T-cell (primary cell): ENCODE measurements at regions not wholly inside any gene's neighbourhood (a gene's known extent, or its start where the extent isn't known, plus 50 kb on each side); places are given as distances from the start of the nearest gene placed in this dataset.
"Not testable (repeated sequence)": the region's sequence is repeated elsewhere in the genome, so short reads cannot be mapped to it uniquely, and the experiment has no call there.

Experiments
- ATAC-seq, 4 experiments: fragments of 200-7000 bp in 3 of 4; fragments of 150-1000 bp in 1 of 4; cut with Tn5 transposase; replicated peaks in 1 of 4; 1 replicate in 3 of 4; 2 replicates in 1 of 4; pipeline ENCODE4 v1.10.0; 2021; ENCODE audit warnings: moderate library complexity in 3 of 4, mild to moderate bottlenecking in 2 of 4, moderate number of reproducible peaks in 1 of 4
- CTCF ChIA-PET, 2 donors: fragments of 300-600 bp; sonication (Branson Sonifier 250); formaldehyde crosslinking; loops; one replicate each; lab custom pipeline; 2022; ENCODE audit warnings: antibody characterized with exemption in 2 of 2; lab: Charles Lee
- POLR2A ChIA-PET, 2 donors: fragments of 300-600 bp; sonication (Branson Sonifier 250); formaldehyde crosslinking; loops; one replicate each; lab custom pipeline; 2022; ENCODE audit warnings: antibody characterized with exemption in 2 of 2; lab: Charles Lee
- DNase-seq, 35 experiments: peaks; one replicate each; pipeline versions ENCODE4 v3.0.0 to v3.0.0-alpha.2; 2013 to 2023
- H3K27ac ChIP-seq: one replicate; pipeline ENCODE4 v1.5.1; 2013; ENCODE audit warnings: low read length
- H3K27me3 ChIP-seq, 2 experiments: replicated peaks in 1 of 2; 1 replicate in 1 of 2; 2 replicates in 1 of 2; pipeline versions ENCODE4 v1.6.1 to v1.7.0; 2013; ENCODE audit warnings: low read length in 1 of 2, mixed read lengths in 1 of 2; ENCODE audit not compliant: control insufficient read depth in 2 of 2, insufficient read depth in 2 of 2; ENCODE audit errors: extremely low read depth in 1 of 2
- H3K36me3 ChIP-seq, 2 donors: 1 replicate in 1 of 2; 2 replicates in 1 of 2; pipeline versions ENCODE4 v1.6.1 to v1.7.0; 2013; ENCODE audit warnings: low read length in 1 of 2; ENCODE audit not compliant: control insufficient read depth in 2 of 2, insufficient read depth in 1 of 2; ENCODE audit errors: extremely low read depth in 1 of 2
- H3K4me1 ChIP-seq, 2 experiments: 1 replicate in 1 of 2; 2 replicates in 1 of 2; pipeline versions ENCODE4 v1.6.1 to v1.7.0; 2013; ENCODE audit warnings: low read length in 2 of 2, mixed read lengths in 1 of 2; ENCODE audit not compliant: insufficient read depth in 2 of 2, control insufficient read depth in 1 of 2; ENCODE audit errors: extremely low read depth in 1 of 2
- H3K4me3 ChIP-seq, 2 donors: 1 replicate in 1 of 2; 2 replicates in 1 of 2; pipeline versions ENCODE4 v1.5.1 to v1.7.0; 2013; ENCODE audit warnings: mild to moderate bottlenecking in 2 of 2, low read length in 1 of 2, moderate library complexity in 1 of 2; ENCODE audit not compliant: control insufficient read depth in 1 of 2; ENCODE audit errors: extremely low read depth in 1 of 2
- H3K9me3 ChIP-seq: 2 replicates; pipeline ENCODE4 v1.7.0; 2013
- H3K27ac Mint-ChIP-seq, 2 donors: one replicate each; pipeline ENCODE4 v1.8.0; 2020 to 2021; ENCODE audit warnings: mild to moderate bottlenecking in 2 of 2, mixed read lengths in 2 of 2
- H3K27me3 Mint-ChIP-seq, 2 donors: one replicate each; pipeline ENCODE4 v1.8.0; 2021 to 2022; ENCODE audit warnings: mixed read lengths in 2 of 2
- H3K36me3 Mint-ChIP-seq: one replicate; pipeline ENCODE4 v1.8.0; 2021; ENCODE audit warnings: mixed read lengths
- H3K4me1 Mint-ChIP-seq, 3 donors: one replicate each; pipeline ENCODE4 v1.8.0; 2020 to 2022; ENCODE audit warnings: mixed read lengths in 3 of 3, mild to moderate bottlenecking in 1 of 3
- H3K4me3 Mint-ChIP-seq, 3 donors: one replicate each; pipeline ENCODE4 v1.8.0; 2020 to 2022; ENCODE audit warnings: mild to moderate bottlenecking in 3 of 3, mixed read lengths in 3 of 3, moderate library complexity in 3 of 3
- H3K9me3 Mint-ChIP-seq, 3 donors: one replicate each; pipeline ENCODE4 v1.8.0; 2020 to 2022; ENCODE audit warnings: mixed read lengths in 3 of 3
- WGBS: methylation state at CpG from one replicate; pipeline ENCODE4 v1.1.5; 2013; ENCODE audit warnings: missing lambda C conversion rate; ENCODE audit not compliant: insufficient coverage; 5-methylcytosine and 5-hydroxymethylcytosine counted together

- H3K9me3 ChIP-seq, H3K4me3 ChIP-seq, H3K27me3 ChIP-seq, ATAC-seq, H3K27ac ChIP-seq, H3K27ac Mint-ChIP-seq, DNase-seq, H3K36me3 ChIP-seq, H3K4me1 Mint-ChIP-seq, H3K36me3 Mint-ChIP-seq, POLR2A ChIA-PET, H3K4me1 ChIP-seq, H3K4me3 Mint-ChIP-seq, CTCF ChIA-PET, H3K27me3 Mint-ChIP-seq, H3K9me3 Mint-ChIP-seq: not testable (repeated sequence)
- WGBS: 79% methylated on average over 4 of the region's 7 CpGs
Measured at GRCh38 chr7:17420308-17421015, 122.0 kb downstream of the AHR start.

GRCh38 chr7:17421941-17422340 is 123.5 kb downstream of the AHR start:
- WGBS: no CpG with 5 or more reads among the region's 4 CpGs
- no peak for ATAC-seq

DNA sequence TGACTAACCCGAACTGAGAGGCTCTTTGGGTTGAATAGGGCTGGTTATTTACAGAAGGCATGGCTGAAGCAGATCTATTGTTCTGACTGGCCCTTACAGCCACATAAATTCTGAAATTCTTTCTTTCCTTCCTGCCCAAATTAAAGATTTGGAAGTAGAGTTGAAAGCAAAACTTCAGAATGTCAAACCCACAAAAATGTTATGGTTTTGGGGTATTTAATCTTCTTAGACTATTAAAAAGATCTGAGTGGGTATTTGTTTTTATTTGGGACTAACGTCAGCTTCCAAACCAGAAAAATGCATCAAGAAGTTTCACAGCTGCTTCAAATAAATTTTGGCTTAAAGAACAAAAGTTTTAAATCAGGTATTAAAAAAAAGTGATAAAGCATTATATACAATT is 124.5 kb downstream of the AHR start:
- Mint-ChIP-seq H3K4me3 (no peak overlapping the region), H3K9me3 (peaks cover under 1 to 13% (median 4%) of the 10 kb centered on the region in 3 donors), H3K36me3 (no peaks in the 10 kb centered on the region), H3K27me3 (peaks cover 0 to 4% of the 10 kb centered on the region in 2 donors), H3K4me1 (no peaks in the 10 kb centered on the region), H3K27ac (no peak overlapping the region)
- no peak for ATAC-seq
- Histone ChIP-seq H3K27me3 (no peaks in the 10 kb centered on the region), H3K36me3 (no peaks in the 10 kb centered on the region), H3K27ac (no peak overlapping the region), H3K4me1 (no peaks in the 10 kb centered on the region), H3K9me3 (no peaks in the 10 kb centered on the region), H3K4me3 (no peak overlapping the region)
- ChIA-PET CTCF (no interaction called here), POLR2A (no interaction called here)
- WGBS: no CpG with 5 or more reads among the region's 2 CpGs
- no peak for DNase-seq

More at GRCh38 chr7:17421941-17422340, 123.5 kb downstream of the AHR start:
- Mint-ChIP-seq H3K4me1 (no peaks in the 10 kb centered on the region), H3K36me3 (no peaks in the 10 kb centered on the region), H3K9me3 (peaks cover 0 to 7% (median 0%) of the 10 kb centered on the region in 3 donors), H3K27me3 (peaks cover 0 to 4% of the 10 kb centered on the region in 2 donors), H3K27ac (no peak overlapping the region), H3K4me3 (no peak overlapping the region)
- no peak overlapping the region for H3K27ac ChIP-seq
- H3K4me3 ChIP-seq: no peak overlapping the region
- DNase-seq: no peak
- ChIA-PET POLR2A (no interaction called here), CTCF (no interaction called here)
- no peaks in the 10 kb centered on the region for H3K27me3 ChIP-seq
- H3K9me3 ChIP-seq: no peaks in the 10 kb centered on the region
- no peaks in the 10 kb centered on the region for H3K4me1 ChIP-seq
- no peaks in the 10 kb centered on the region for H3K36me3 ChIP-seq

DNA sequence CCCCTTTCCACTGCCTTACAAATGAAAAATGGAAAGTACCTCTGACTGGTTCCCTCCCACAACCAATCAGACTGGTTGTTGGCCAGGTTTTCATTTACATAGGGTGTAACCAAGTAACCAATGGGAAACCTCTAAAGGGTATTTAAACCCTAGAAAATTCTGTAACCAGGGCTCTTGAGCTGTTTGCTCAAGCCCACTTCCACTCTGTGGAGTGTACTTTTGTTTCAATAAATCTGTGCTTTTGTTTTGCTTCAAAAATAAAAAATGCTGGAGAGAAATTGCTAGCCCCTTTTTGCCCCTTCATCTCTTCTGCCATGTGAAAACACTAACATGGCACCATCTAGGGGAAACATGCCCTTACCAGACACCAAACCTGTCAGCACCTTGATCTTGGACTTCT is 129.5 kb downstream of the AHR start:
- H3K9me3 ChIP-seq: no peaks in the 10 kb centered on the region
- no peaks in the 10 kb centered on the region for H3K4me1 ChIP-seq
- no peak for ATAC-seq
- no peaks in the 10 kb centered on the region for H3K4me1 Mint-ChIP-seq
- DNase-seq: no peak
- H3K36me3 ChIP-seq: no peaks in the 10 kb centered on the region
- H3K27ac ChIP-seq: no peak overlapping the region
- ChIA-PET POLR2A (no interaction called here), CTCF (no interaction called here)
- no peak overlapping the region for H3K27ac Mint-ChIP-seq
- H3K4me3 Mint-ChIP-seq: no peak overlapping the region
- H3K9me3 Mint-ChIP-seq: peaks cover 3 to 22% (median 9%) of the 10 kb centered on the region in 3 donors
- no peak overlapping the region for H3K4me3 ChIP-seq
- peaks cover 0 to 2% of the 10 kb centered on the region in 2 experiments for H3K27me3 ChIP-seq
- H3K36me3 Mint-ChIP-seq: no peaks in the 10 kb centered on the region
- H3K27me3 Mint-ChIP-seq: peaks cover 0 to 5% of the 10 kb centered on the region in 2 donors

GRCh38 chr7:17429579-17429978 is 131.1 kb downstream of the AHR start:
- DNase-seq (no peak), ATAC-seq (no peak)
- peaks cover 0 to 5% of the 10 kb centered on the region in 2 donors for H3K27me3 Mint-ChIP-seq
- peaks cover 3 to 22% (median 9%) of the 10 kb centered on the region in 3 donors for H3K9me3 Mint-ChIP-seq
- no peak overlapping the region for H3K4me3 ChIP-seq
- H3K9me3 ChIP-seq: no peaks in the 10 kb centered on the region
- CTCF ChIA-PET: interaction anchor here in 1 of 2 donors (0.6 kb wide), 1 partner anchor 507 kb away, joined by 5 read pairs; no protein-coding TSS in a partner anchor
- no peaks in the 10 kb centered on the region for H3K36me3 ChIP-seq
- peaks cover 0 to 2% of the 10 kb centered on the region in 2 experiments for H3K27me3 ChIP-seq
- H3K4me3 Mint-ChIP-seq: no peak overlapping the region
- POLR2A ChIA-PET: no interaction called here
- no peaks in the 10 kb centered on the region for H3K4me1 ChIP-seq
- no peaks in the 10 kb centered on the region for H3K4me1 Mint-ChIP-seq
- H3K36me3 Mint-ChIP-seq: no peaks in the 10 kb centered on the region
- no peak overlapping the region for H3K27ac Mint-ChIP-seq
- no peak overlapping the region for H3K27ac ChIP-seq
- no CpG with 5 or more reads among the region's 4 CpGs for WGBS

DNA sequence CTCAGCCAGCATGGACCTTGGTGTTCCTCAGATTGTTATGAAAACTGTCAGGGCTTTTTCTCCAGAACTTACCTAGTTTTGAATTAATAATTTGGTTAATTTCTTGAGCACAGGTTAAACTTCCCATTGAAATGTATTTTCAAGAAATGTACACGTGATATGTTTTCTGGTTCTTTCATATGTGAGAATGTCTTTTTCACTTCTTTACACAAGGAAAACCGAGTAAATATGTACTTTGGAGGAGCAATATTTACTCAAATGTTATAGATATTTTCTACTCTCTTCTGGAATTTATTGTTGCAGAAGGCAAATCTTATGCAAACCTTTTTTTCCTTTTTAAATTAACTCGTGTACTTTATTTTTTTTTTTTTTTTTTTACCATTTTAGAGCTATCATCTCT is 134.3 kb downstream of the AHR start:
- ChIA-PET CTCF (interaction anchor here in 1 of 2 donors (0.6 kb wide), 1 partner anchor 303 kb away, joined by 3 read pairs; no protein-coding TSS in a partner anchor), POLR2A (interaction anchor here in 1 of 2 donors (0.5 kb wide), 1 partner anchor 89 kb away, joined by 3 read pairs; no protein-coding TSS in a partner anchor)
- DNase-seq (no peak), ATAC-seq (no peak)
- no peaks in the 10 kb centered on the region for H3K36me3 ChIP-seq
- no peaks in the 10 kb centered on the region for H3K36me3 Mint-ChIP-seq
- H3K27ac ChIP-seq: no peak overlapping the region
- H3K9me3 Mint-ChIP-seq: peaks cover 3 to 11% (median 7%) of the 10 kb centered on the region in 3 donors
- no peak overlapping the region for H3K4me3 ChIP-seq
- H3K4me3 Mint-ChIP-seq: no peak overlapping the region
- no peaks in the 10 kb centered on the region for H3K4me1 ChIP-seq
- H3K4me1 Mint-ChIP-seq: no peaks in the 10 kb centered on the region
- WGBS: no CpG with 5 or more reads among the region's 3 CpGs
- H3K9me3 ChIP-seq: no peaks in the 10 kb centered on the region
- H3K27ac Mint-ChIP-seq: no peak overlapping the region
- peaks cover 0 to 2% of the 10 kb centered on the region in 2 donors for H3K27me3 Mint-ChIP-seq
- H3K27me3 ChIP-seq: peaks cover 0 to 2% of the 10 kb centered on the region in 2 experiments
